GM12878 (cell line): ENCODE measurements at regions not wholly inside any gene's neighbourhood (a gene's known extent, or its start where the extent isn't known, plus 50 kb on each side); places are given as distances from the start of the nearest gene placed in this dataset.
A peak's percentile ranks its signal among the peaks of the same experiment; 100 is the strongest.

ENCODE experiments used
- ATAC-seq: fragments of 200-7000 bp; cut with Tn5 transposase; 3 replicates; pipeline ENCODE4 v1.9.1; 2020; ENCODE audit warnings: mild to moderate bottlenecking, moderate library complexity
- BruUV-seq: library from RNA; stranded (reverse); fragments of 400-500 nt; replicated peaks from 2 replicates; lab custom pipeline; 2021; lab: Mats Ljungman, UMichigan
- CTCF ChIA-PET: fragments of 300-600 bp; sonication (Branson Sonifier 250); formaldehyde crosslinking; extraction: SDS; loops from one replicate; lab custom pipeline; 2021; ENCODE audit warnings: inconsistent platforms; lab: Yijun Ruan, JAX
- POLR2A ChIA-PET: fragments of 350-600 bp; formaldehyde crosslinking; extraction: SDS; loops from one replicate; lab custom pipeline; 2021; ENCODE audit warnings: inconsistent platforms; lab: Charles Lee
- RAD21 ChIA-PET: fragments of 300-600 bp; sonication (Branson Sonifier 250); formaldehyde crosslinking; loops from one replicate; lab custom pipeline; 2023; ENCODE audit warnings: antibody characterized with exemption; ENCODE audit not compliant: unreplicated experiment; lab: Charles Lee
- SMC1A ChIA-PET: fragments of 300-600 bp; sonication (Branson Sonifier 250); formaldehyde crosslinking; loops from one replicate; lab custom pipeline; 2023; ENCODE audit not compliant: unreplicated experiment, uncharacterized antibody; lab: Charles Lee
- DNase-seq: peaks from one replicate; pipeline ENCODE4 v3.0.0-alpha.2; 2011; ENCODE audit warnings: low read depth, low spot score
- FAIRE-seq: peaks from 3 replicates; lab custom pipeline; 2011; peaks lifted over from hg19 to GRCh38; lab: Jason Lieb, UNC
- H2AFZ ChIP-seq: 2 replicates; pipeline ENCODE4 v1.6.0; 2011; ENCODE audit warnings: low read depth, low read length, control low read depth; ENCODE audit not compliant: control insufficient read depth
- H3K27ac ChIP-seq: 2 replicates; pipeline ENCODE4 v1.5.1; 2011; ENCODE audit warnings: control low read depth; ENCODE audit not compliant: control insufficient read depth, insufficient read depth
- H3K27me3 ChIP-seq, 2 experiments: replicated peaks in 1 of 2; 2 replicates each; pipeline versions ENCODE4 v1.6.0 to v1.6.1; 2011; ENCODE audit warnings: low read length in 1 of 2; ENCODE audit not compliant: control insufficient read depth in 2 of 2, insufficient read depth in 2 of 2
- H3K36me3 ChIP-seq, 2 experiments: 2 replicates each; pipeline ENCODE4 v1.5.1; 2011; ENCODE audit warnings: low read length in 1 of 2; ENCODE audit not compliant: control insufficient read depth in 2 of 2, insufficient read depth in 2 of 2
- H3K4me1 ChIP-seq: 2 replicates; pipeline ENCODE4 v1.6.1; 2011; ENCODE audit warnings: mild to moderate bottlenecking, low read length, moderate library complexity, mixed read lengths; ENCODE audit not compliant: control insufficient read depth, insufficient read depth
- H3K4me2 ChIP-seq: 2 replicates; pipeline ENCODE4 v1.6.0; 2011; ENCODE audit warnings: control low read depth; ENCODE audit not compliant: control insufficient read depth, insufficient read depth
- H3K4me3 ChIP-seq: fragments of 200-600 bp; sonication (generic); 2 replicates; pipeline ENCODE4 v1.5.1; 2016
- H3K79me2 ChIP-seq: 2 replicates; pipeline ENCODE4 v1.6.0; 2011; ENCODE audit warnings: low read length; ENCODE audit not compliant: control insufficient read depth, insufficient read depth
- H3K9ac ChIP-seq: 2 replicates; pipeline ENCODE4 v1.8.0; 2011; ENCODE audit warnings: low read length, control low read depth, mixed read lengths; ENCODE audit not compliant: control insufficient read depth, insufficient read depth
- H3K9me3 ChIP-seq: replicated peaks from 3 replicates; pipeline ENCODE4 v1.5.1; 2011; ENCODE audit warnings: mild to moderate bottlenecking, low read length; ENCODE audit not compliant: control insufficient read depth, insufficient read depth
- H4K20me1 ChIP-seq: 2 replicates; pipeline ENCODE4 v1.6.0; 2011; ENCODE audit not compliant: control insufficient read depth, insufficient read depth
- ATF2 ChIP-seq: IDR thresholded peaks from 2 replicates; pipeline ENCODE4 v1.6.1; 2012; ENCODE audit warnings: low read length, inconsistent platforms
- BACH1 ChIP-seq: fragments of 450-650 bp; IDR thresholded peaks from 2 replicates; pipeline ENCODE4 v1.6.1; 2017; ENCODE audit warnings: mild to moderate bottlenecking, borderline replicate concordance
- JUNB ChIP-seq: IDR thresholded peaks from 2 replicates; pipeline ENCODE4 v1.6.1; 2016; ENCODE audit warnings: antibody characterized with exemption, mild to moderate bottlenecking
- MTA2 ChIP-seq: fragments of 450-650 bp; IDR thresholded peaks from 2 replicates; pipeline ENCODE4 v1.6.1; 2016; ENCODE audit warnings: low read depth, mild to moderate bottlenecking, moderate library complexity
- NKRF ChIP-seq: fragments of 450-650 bp; conservative IDR thresholded peaks from 2 replicates; pipeline ENCODE4 v1.6.1; 2017; ENCODE audit warnings: mild to moderate bottlenecking, moderate library complexity
- RUNX3 ChIP-seq: IDR thresholded peaks from 2 replicates; pipeline ENCODE4 v1.6.1; 2012; ENCODE audit warnings: low read length, inconsistent platforms
- SREBF1 ChIP-seq: IDR thresholded peaks from 2 replicates; pipeline ENCODE4 v1.6.1; 2012; ENCODE audit warnings: mild to moderate bottlenecking, low read length
- STAT1 ChIP-seq: fragments of 450-650 bp; conservative IDR thresholded peaks from 2 replicates; pipeline ENCODE4 v1.6.1; 2014; ENCODE audit warnings: antibody characterized with exemption, mild to moderate bottlenecking
- WGBS: methylation state at CpG from one replicate; pipeline ENCODE4 v1.1.6; 2016; ENCODE audit warnings: low lambda C conversion rate; ENCODE audit not compliant: insufficient replicate concordance, insufficient coverage; ENCODE audit errors: missing lambda C conversion rate; 5-methylcytosine and 5-hydroxymethylcytosine counted together
- in situ Hi-C: fragments of 300-500 bp; cut with MboI; formaldehyde crosslinking; loops from 9 replicates; pipeline ENCODE4 v1.14.3; 2018; ENCODE audit warnings: mixed read lengths
- intact Hi-C: fragments of 100-400 bp; cut with micrococcal nuclease; formaldehyde crosslinking; loops from one replicate; pipeline ENCODE4 v1.14.2; 2022; ENCODE audit not compliant: unreplicated experiment

DNA sequence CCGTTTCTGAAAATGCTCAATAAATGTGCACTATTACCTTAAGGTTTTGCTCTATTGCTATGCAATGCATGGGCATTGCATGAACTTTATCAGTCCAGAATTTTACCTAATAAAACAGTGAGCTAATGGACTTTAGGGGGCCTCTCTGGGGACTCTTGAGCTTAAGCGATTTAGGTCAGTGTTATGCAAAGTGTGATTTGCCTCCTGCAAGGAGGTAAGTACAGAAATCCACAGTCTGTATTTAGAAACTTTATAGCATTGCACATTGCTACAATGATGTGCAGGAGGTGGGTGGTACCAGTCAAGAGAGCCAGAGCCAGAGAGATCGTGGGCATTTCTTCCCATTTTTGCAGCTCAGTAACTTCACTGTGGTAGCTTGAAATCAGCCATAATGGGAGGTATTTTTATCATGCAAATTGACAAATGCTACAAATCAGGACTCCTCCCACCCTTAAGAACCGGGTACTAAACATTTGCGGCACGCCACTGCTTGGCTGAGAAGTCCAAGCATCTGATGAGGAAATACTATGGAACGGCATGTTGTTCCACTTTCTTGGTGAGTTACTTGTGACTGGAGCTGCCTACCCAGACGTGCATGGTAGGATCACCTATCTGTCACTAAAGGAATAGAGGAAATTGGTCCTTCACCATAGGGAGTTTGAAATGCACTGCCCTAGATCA is 174.6 kb upstream of the PGRMC2 start (continued):
- TF ChIP-seq ATF2 (no peak), BACH1 (no peak), RUNX3 (no peak), NKRF (no peak), SREBF1 (no peak), STAT1 (no peak)

DNA sequence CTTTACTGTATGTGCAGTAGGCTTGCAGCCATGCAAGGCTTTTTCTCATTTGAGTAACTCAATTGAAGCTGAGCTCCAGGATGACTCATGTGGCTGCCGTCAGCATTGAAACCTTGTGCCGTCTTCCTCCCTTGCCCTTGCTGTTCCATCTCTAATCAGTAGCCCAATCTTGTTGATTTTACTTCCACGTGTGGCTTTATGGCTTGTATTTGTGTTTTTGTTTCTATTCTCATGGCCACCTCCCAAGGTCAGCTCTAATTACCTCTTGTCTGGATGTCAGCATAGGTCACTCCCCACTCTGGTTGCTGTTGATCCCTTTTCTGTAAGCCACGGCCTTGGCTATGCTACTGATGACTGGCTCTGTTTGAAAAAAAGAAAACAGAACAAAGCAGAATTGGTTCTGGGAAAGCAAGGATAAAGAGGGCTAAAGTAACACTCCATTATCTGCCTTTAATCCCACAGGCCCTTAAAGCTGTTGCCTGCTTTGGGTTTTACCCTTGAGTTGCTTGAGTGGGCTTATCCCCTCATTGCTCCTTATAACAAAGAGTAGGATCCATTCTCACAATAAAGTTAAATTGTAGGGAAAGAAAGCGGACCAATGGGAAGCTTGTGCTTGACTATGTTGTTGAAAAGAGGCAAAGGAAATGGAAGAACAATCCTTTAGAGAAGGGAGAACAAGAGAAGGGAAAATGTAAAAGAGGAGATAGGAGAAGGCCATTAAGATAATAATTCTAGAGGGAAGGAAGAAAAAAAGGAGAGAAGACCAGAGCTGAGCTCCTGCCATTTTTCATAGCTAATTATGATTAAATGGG is 173.9 kb upstream of the PGRMC2 start:
- H4K20me1 ChIP-seq = no peaks in the 10 kb centered on the region
- FAIRE-seq = no peak
- POLR2A ChIA-PET = no interaction called here
- peak; percentile 88 for ATAC-seq
- no peaks in the 10 kb centered on the region for H3K79me2 ChIP-seq
- no peak overlapping the region for H3K4me2 ChIP-seq
- H3K36me3 ChIP-seq = no peaks in the 10 kb centered on the region
- intact Hi-C loops = no loop called here
- TF ChIP-seq MTA2 (no peak), JUNB (0 out of 2 replicates have a peak, but pooled peaks have one; percentile 9)
- TF ChIP-seq, all 136 proteins: peak for 1
- 10% methylated on average over 5 of the region's 5 CpGs for WGBS
- no TSS peak for BruUV-seq
- SMC1A ChIA-PET = interaction anchor here (0.7 to 3.7 kb wide), 5 partner anchors 8 to 402 kb away, joined by 3 to 24 read pairs (median 3); no protein-coding TSS in a partner anchor
- no peak overlapping the region for H3K4me3 ChIP-seq
- RAD21 ChIA-PET = interaction anchor here (0.7 to 1.3 kb wide), 4 partner anchors 8 to 68 kb away, joined by 3 to 6 read pairs (median 4); no protein-coding TSS in a partner anchor
- no peak overlapping the region for H2AFZ ChIP-seq
- DNase-seq = no peak
- in situ Hi-C loops = no loop called here
- no peaks in the 10 kb centered on the region for H3K27me3 ChIP-seq
- no peaks in the 10 kb centered on the region for H3K4me1 ChIP-seq
- no peak overlapping the region for H3K9ac ChIP-seq
- CTCF ChIA-PET = interaction anchor here (0.7 to 5.5 kb wide), 6 partner anchors 8 to 372 kb away, joined by 3 to 36 read pairs (median 3); no protein-coding TSS in a partner anchor
- no peak overlapping the region for H3K27ac ChIP-seq
- no peaks in the 10 kb centered on the region for H3K9me3 ChIP-seq
